ENCODE measurements at regions not wholly inside any gene's neighbourhood (a gene's known extent, or its start where the extent isn't known, plus 50 kb on each side); places are given as distances from the start of the nearest gene placed in this dataset.

GRCh38 chr12:19938031-19938430 is 430.3 kb upstream of the PDE3A start:
- intact Hi-C loops (cut with micrococcal nuclease) = no loop called here
- in situ Hi-C loops (cut with MboI; ENCODE audit: low sequenced_read_pairs) = no loop called here
- no peaks in the 10 kb centered on the region for H3K36me3 ChIP-seq (ENCODE audit: control insufficient read depth, insufficient read depth, low read length)
- no peak for TF ChIP-seq RFX5 (IDR thresholded peaks at IDR 0.05; ENCODE audit: low read depth, low read length)
- TF ChIP-seq MAFK (IDR thresholded peaks at IDR 0.05; ENCODE audit: low read depth, low read length) = no peak
- no peak for TF ChIP-seq CHD1 (IDR thresholded peaks at IDR 0.05; ENCODE audit: low read depth, low read length)
- TF ChIP-seq RCOR1 (IDR thresholded peaks at IDR 0.05; ENCODE audit: insufficient replicate concordance, low read length) = no peak
- no peak for TF ChIP-seq FOS (IDR thresholded peaks at IDR 0.05; ENCODE audit: low read depth, low read length)
- no peak overlapping the region for H3K56ac ChIP-seq (ENCODE audit: extremely low read depth, insufficient read depth, low read length)
- H4K91ac ChIP-seq (ENCODE audit: insufficient read depth, low read depth, low read length) = no peak overlapping the region
- H3K14ac ChIP-seq (replicated peaks; ENCODE audit: low read depth, low read length) = no peak overlapping the region
- no peak overlapping the region for H4K5ac ChIP-seq (ENCODE audit: low read depth, low read length)
- ATAC-seq (ENCODE audit: low read depth) (no peak), DNase-seq (no peak)
- no peak overlapping the region for H3K27ac ChIP-seq (ENCODE audit: insufficient read depth, low read length)
- no peak overlapping the region for H3K4ac ChIP-seq (ENCODE audit: low read depth, low read length)
- H4K8ac ChIP-seq (ENCODE audit: low read depth in 2 of 2, low read length in 2 of 2) = no peak overlapping the region
- no peak overlapping the region for H2AK9ac ChIP-seq (replicated peaks; ENCODE audit: low read depth, low read length, poor library complexity)
- no peak overlapping the region for H3K23ac ChIP-seq (ENCODE audit: low read depth, low read length)
- H3K4me3 ChIP-seq (ENCODE audit: insufficient read depth, low read depth, low read length) = no peak overlapping the region
- H3K18ac ChIP-seq (ENCODE audit: low read depth, low read length) = no peak overlapping the region
- CTCF ChIA-PET = interaction anchor here (1.6 kb wide), 1 partner anchor 8 kb away, joined by 5 read pairs; no protein-coding TSS in a partner anchor
- H3K9ac ChIP-seq (ENCODE audit: low read depth, low read length) = no peak overlapping the region
- POLR2A ChIA-PET (ENCODE audit: unreplicated experiment) = no interaction called here
- no peak overlapping the region for H2BK20ac ChIP-seq (ENCODE audit: low read depth, low read length)
- no peaks in the 10 kb centered on the region for H3K4me1 ChIP-seq (ENCODE audit: control insufficient read depth, insufficient read depth, low read length)
- WGBS, 2 experiments (ENCODE audit: extremely low coverage in 2 of 2, insufficient read length in 1 of 2) = 40% methylated on average over 1 of the region's 2 CpGs; no CpG with 5 or more reads in 1 of the 2 experiments
- no peak overlapping the region for H2BK15ac ChIP-seq (ENCODE audit: low read depth, low read length)
- no TSS peak for BruUV-seq (replicated peaks)
- H3K79me1 ChIP-seq (ENCODE audit: low read depth in 1 of 2, low read length in 2 of 2) = no peaks in the 10 kb centered on the region
- H2AK5ac ChIP-seq (ENCODE audit: low read depth, low read length) = no peak overlapping the region
- dilution Hi-C loops (cut with HindIII; ENCODE audit: low sequenced_read_pairs, unreplicated experiment) = no loop called here
- H3K9me3 ChIP-seq (ENCODE audit: control insufficient read depth, insufficient read depth, low read length) = peaks cover 2% of the 10 kb centered on the region; the same call in 1 of the 2 replicates
- no peak overlapping the region for H3K4me2 ChIP-seq (ENCODE audit: low read depth, low read length)
- no peak overlapping the region for H2BK5ac ChIP-seq (ENCODE audit: low read depth, low read length, poor library complexity, severe bottlenecking)
- H3K27me3 ChIP-seq (ENCODE audit: control insufficient read depth, insufficient read depth, low read length) = no peaks in the 10 kb centered on the region
- H2AFZ ChIP-seq (replicated peaks; ENCODE audit: low read length, poor library complexity) = no peak overlapping the region
- H2BK120ac ChIP-seq (ENCODE audit: low read depth, low read length) = no peak overlapping the region
- H4K20me1 ChIP-seq (ENCODE audit: insufficient read depth, low read length) = no peaks in the 10 kb centered on the region
- no peaks in the 10 kb centered on the region for H3K9me1 ChIP-seq (ENCODE audit: insufficient read depth, low read length)
